ENCODE measurements at regions not wholly inside any gene's neighbourhood (a gene's known extent, or its start where the extent isn't known, plus 50 kb on each side); places are given as distances from the start of the nearest gene placed in this dataset.

DNA sequence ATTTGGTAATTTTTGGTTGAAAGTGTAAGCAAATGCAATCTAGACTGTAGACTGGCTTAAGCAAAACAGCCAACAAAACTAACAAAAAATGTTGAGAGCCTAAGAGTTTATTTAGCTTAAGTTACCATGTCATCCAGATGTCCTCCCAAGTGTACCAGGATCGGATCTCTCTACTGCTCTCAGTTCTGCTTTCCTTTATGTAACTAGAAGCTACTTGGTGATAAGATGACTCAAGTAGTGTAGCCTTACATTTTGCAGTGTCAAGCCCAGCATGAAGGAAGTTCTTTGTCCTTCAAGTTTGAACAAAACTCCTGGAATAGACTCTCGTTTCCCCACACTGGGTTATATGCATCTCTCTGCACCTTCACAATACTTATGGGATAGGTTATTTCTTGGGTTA, 1500.0 kb downstream of the STIM2 start:
- H3K27ac Mint-ChIP-seq, result no peak overlapping the region
- H3K4me3 Mint-ChIP-seq, result no peak overlapping the region
- H3K36me3 Mint-ChIP-seq, result no peaks in the 10 kb centered on the region
- no peaks in the 10 kb centered on the region for H3K27me3 Mint-ChIP-seq
- peaks cover 5% of the 10 kb centered on the region for H3K9me3 Mint-ChIP-seq
- TF ChIP-seq, protein P1, sequence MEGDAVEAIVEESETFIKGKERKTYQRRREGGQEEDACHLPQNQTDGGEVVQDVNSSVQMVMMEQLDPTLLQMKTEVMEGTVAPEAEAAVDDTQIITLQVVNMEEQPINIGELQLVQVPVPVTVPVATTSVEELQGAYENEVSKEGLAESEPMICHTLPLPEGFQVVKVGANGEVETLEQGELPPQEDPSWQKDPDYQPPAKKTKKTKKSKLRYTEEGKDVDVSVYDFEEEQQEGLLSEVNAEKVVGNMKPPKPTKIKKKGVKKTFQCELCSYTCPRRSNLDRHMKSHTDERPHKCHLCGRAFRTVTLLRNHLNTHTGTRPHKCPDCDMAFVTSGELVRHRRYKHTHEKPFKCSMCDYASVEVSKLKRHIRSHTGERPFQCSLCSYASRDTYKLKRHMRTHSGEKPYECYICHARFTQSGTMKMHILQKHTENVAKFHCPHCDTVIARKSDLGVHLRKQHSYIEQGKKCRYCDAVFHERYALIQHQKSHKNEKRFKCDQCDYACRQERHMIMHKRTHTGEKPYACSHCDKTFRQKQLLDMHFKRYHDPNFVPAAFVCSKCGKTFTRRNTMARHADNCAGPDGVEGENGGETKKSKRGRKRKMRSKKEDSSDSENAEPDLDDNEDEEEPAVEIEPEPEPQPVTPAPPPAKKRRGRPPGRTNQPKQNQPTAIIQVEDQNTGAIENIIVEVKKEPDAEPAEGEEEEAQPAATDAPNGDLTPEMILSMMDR (conservative IDR thresholded peaks at IDR 0.05), result no peak
- H3K4me1 Mint-ChIP-seq (ENCODE audit: unreplicated experiment), result no peaks in the 10 kb centered on the region
- no peak for DNase-seq (ENCODE audit: extremely low spot score, unreplicated experiment)

DNA sequence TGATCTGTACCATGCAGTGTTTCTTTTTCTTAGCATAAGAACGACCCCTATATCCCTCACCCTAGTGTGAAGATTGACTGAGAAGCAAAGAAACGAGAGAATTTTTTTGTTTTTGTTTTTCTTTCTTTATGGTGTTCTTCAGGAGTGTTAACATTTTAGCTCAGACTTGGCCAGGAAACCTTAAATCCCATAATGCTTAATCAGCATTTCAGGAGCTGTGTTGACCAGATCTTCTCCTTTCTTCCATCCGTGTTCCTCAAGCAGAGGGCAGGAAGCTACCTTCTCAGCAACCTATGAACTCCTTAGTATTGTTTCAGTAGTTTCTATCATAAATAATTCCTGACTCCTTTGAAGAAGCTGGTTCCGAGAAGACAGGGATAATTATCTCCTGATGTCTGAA, 1501.5 kb downstream of the STIM2 start:
- no peaks in the 10 kb centered on the region for H3K4me1 Mint-ChIP-seq (ENCODE audit: unreplicated experiment)
- H3K36me3 Mint-ChIP-seq, result no peaks in the 10 kb centered on the region
- no peak overlapping the region for H3K4me3 Mint-ChIP-seq
- H3K9me3 Mint-ChIP-seq, result peaks cover 5% of the 10 kb centered on the region
- no peak overlapping the region for H3K27ac Mint-ChIP-seq
- no peak for DNase-seq (ENCODE audit: extremely low spot score, unreplicated experiment)
- H3K27me3 Mint-ChIP-seq, result no peaks in the 10 kb centered on the region
- TF ChIP-seq, protein P1 (conservative IDR thresholded peaks at IDR 0.05), result no peak

DNA sequence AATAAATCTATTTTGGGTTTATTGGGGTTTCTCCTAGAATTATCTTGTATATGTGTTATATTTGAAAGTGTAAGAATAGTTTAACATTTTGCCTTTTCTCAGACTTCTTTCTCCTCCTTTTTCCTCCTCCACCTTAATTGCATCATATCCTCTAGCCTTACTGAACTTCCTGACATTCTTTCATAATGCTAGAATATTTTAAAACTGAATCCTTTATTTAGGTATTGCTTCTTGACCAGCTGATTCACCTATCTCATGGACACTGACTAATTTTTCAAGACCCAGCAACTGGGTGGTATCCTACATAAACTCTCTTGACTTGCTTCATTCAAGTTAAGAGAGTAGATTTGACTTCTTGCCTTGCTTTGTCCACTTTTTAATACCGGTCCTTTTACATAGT, 1508.9 kb downstream of the STIM2 start:
- H3K4me1 Mint-ChIP-seq (ENCODE audit: unreplicated experiment), result no peaks in the 10 kb centered on the region
- no peaks in the 10 kb centered on the region for H3K27me3 Mint-ChIP-seq
- no peaks in the 10 kb centered on the region for H3K36me3 Mint-ChIP-seq
- no peak overlapping the region for H3K4me3 Mint-ChIP-seq
- TF ChIP-seq, protein P1 (conservative IDR thresholded peaks at IDR 0.05), result no peak
- no peak for DNase-seq (ENCODE audit: extremely low spot score, unreplicated experiment)
- H3K9me3 Mint-ChIP-seq, result no peaks in the 10 kb centered on the region
- no peak overlapping the region for H3K27ac Mint-ChIP-seq

DNA sequence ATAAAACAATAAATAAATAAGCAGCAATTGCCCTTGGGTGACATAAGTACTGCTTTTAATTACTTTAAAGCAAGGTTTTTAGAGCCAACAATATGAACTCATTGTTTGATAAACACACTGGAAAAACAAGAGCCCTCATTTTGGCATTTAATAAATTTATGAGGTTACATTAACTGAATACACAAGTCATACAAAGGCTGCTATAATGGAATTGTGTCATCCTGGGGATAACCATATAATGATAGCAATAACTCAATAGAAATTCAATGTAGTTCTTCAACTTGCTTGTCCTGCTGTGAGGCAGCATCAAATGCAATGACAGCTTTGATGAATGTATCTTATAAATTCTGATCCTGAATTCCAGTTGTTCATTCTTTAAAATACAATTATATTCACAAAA, 1512.5 kb downstream of the STIM2 start:
- H3K9me3 Mint-ChIP-seq, result peaks cover 5% of the 10 kb centered on the region
- H3K4me1 Mint-ChIP-seq (ENCODE audit: unreplicated experiment), result no peaks in the 10 kb centered on the region
- DNase-seq (ENCODE audit: extremely low spot score, unreplicated experiment), result no peak
- H3K4me3 Mint-ChIP-seq, result no peak overlapping the region
- H3K27ac Mint-ChIP-seq, result no peak overlapping the region
- H3K36me3 Mint-ChIP-seq, result no peaks in the 10 kb centered on the region
- TF ChIP-seq, protein P1 (conservative IDR thresholded peaks at IDR 0.05), result no peak
- peaks cover 2% of the 10 kb centered on the region for H3K27me3 Mint-ChIP-seq

DNA sequence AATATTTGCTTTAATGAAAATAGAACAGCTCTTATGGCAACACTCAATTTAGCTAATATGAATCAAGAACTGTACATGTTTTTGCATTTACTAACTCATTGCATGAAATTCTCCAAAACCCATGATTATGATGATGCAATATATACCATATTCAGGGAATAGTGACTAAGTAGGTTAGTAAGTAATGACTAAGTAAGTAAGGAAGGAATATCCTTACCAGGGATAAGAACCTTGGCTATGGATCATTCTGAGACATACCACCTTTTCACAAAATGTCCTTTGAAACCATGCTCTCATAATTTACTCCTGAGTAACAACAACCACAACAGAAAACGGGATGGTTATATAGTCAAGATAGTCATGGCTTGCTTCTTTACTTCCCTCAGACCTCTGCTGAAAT, 1513.0 kb downstream of the STIM2 start:
- no peak overlapping the region for H3K27ac Mint-ChIP-seq
- H3K9me3 Mint-ChIP-seq, result peaks cover 6% of the 10 kb centered on the region
- H3K4me1 Mint-ChIP-seq (ENCODE audit: unreplicated experiment), result no peaks in the 10 kb centered on the region
- TF ChIP-seq, protein P1 (conservative IDR thresholded peaks at IDR 0.05), result no peak
- no peak for DNase-seq (ENCODE audit: extremely low spot score, unreplicated experiment)
- no peak overlapping the region for H3K4me3 Mint-ChIP-seq
- no peaks in the 10 kb centered on the region for H3K36me3 Mint-ChIP-seq
- H3K27me3 Mint-ChIP-seq, result peaks cover 5% of the 10 kb centered on the region

All from type B pancreatic cell (in vitro differentiated cells).